GM12891 (cell line): ENCODE measurements at regions not wholly inside any gene's neighbourhood (a gene's known extent, or its start where the extent isn't known, plus 50 kb on each side); places are given as distances from the start of the nearest gene placed in this dataset.

Experiments used
- DNase-seq: peaks from one replicate; pipeline ENCODE4 v3.0.0; 2011; ENCODE audit warnings: low spot score; ENCODE audit not compliant: insufficient read length
- FAIRE-seq: peaks from 2 replicates; lab custom pipeline; 2011; peaks lifted over from hg19 to GRCh38; lab: Jason Lieb, UNC
- PAX5 ChIP-seq: IDR thresholded peaks from 2 replicates; pipeline ENCODE4 v1.6.1; 2011; ENCODE audit warnings: low read length, moderate library complexity, mild to moderate bottlenecking; ENCODE audit not compliant: insufficient read depth, severe bottlenecking
- POLR2A ChIP-seq: IDR thresholded peaks from 2 replicates; pipeline ENCODE4 v1.6.1; 2011; ENCODE audit warnings: low read depth, low read length, control low read depth
- POLR2AphosphoS5 ChIP-seq: IDR thresholded peaks from 2 replicates; pipeline ENCODE4 v1.6.1; 2011; ENCODE audit warnings: low read depth, low read length, control low read depth
- POU2F2 ChIP-seq: IDR thresholded peaks from 2 replicates; pipeline ENCODE4 v1.6.1; 2011; ENCODE audit warnings: low read depth, mild to moderate bottlenecking, control low read depth, low read length, moderate library complexity
- SPI1 ChIP-seq: IDR thresholded peaks from 2 replicates; pipeline ENCODE4 v1.6.1; 2011; ENCODE audit warnings: low read depth, low read length, control low read depth
- TAF1 ChIP-seq: IDR thresholded peaks from 2 replicates; pipeline ENCODE4 v1.6.1; 2011; ENCODE audit warnings: low read depth, low read length, control low read depth

GRCh38 chr9:110056062-110056461 lies 151.9 kb downstream of the C9orf152 start:
- FAIRE-seq (peak; percentile 26), DNase-seq (no peak)
- TF ChIP-seq SPI1 (no peak), PAX5 (no peak), POLR2AphosphoS5 (no peak), TAF1 (no peak), POLR2A (no peak)

GRCh38 chr9:110058304-110058953 lies 149.5 kb downstream of the C9orf152 start:
- DNase-seq (no peak), FAIRE-seq (peak; percentile 89)
- no peak for TF ChIP-seq PAX5
- no peak for TF ChIP-seq POLR2AphosphoS5
- TF ChIP-seq TAF1: no peak
- no peak for TF ChIP-seq SPI1
- no peak for TF ChIP-seq POLR2A
- no peak for TF ChIP-seq POU2F2

DNA sequence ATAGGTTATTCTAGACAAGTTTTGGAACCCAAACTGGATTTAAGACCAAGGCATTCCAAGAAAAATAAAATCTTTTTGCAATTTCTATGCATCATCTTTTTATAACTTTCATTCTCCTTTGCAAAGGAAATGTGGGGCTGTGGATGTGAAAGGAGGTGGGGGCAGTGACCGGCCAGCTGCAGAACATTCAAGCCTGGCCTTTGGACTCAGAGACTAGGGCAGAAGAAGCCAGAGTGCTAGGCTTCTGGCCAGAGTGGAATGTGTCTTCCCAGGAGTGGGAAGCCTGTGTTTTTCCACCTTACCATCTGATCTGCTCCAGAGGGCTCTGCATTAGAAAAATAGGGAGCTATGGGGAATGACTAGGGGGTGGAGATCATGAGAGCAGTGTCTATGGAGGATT lies 148.5 kb downstream of the C9orf152 start:
- FAIRE-seq: no peak
- TF ChIP-seq POU2F2: no peak
- TF ChIP-seq POLR2AphosphoS5: no peak
- no peak for TF ChIP-seq SPI1
- TF ChIP-seq POLR2A: no peak
- no peak for TF ChIP-seq PAX5
- TF ChIP-seq TAF1: no peak
- DNase-seq: no peak

DNA sequence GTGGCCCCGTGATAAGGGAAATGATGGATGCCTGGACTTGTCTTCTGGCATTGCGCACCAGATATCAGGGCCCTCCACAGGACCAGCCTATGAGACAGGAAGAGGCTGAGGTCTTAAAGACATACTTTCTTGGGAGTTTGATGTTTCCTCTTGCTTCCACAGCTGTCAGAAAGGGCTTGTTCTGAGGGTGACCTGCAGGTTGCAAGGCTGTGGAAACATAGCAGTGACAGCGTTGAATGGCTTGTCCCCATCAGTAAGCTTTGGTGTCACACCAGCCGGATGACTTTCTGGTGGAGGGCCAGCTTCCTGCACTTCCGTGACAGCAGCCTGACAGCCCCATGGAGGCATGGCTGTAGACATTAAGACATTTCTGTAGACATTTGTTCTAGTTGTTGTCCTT lies 143.2 kb downstream of the C9orf152 start:
- FAIRE-seq: peak; percentile 5
- DNase-seq: no peak
- TF ChIP-seq PAX5 (no peak), TAF1 (no peak), POU2F2 (no peak), POLR2A (no peak), POLR2AphosphoS5 (no peak), SPI1 (no peak)

GRCh38 chr9:110065532-110065931 lies 142.4 kb downstream of the C9orf152 start:
- TF ChIP-seq SPI1 (peak; percentile 29), POLR2AphosphoS5 (no peak)
- DNase-seq (no peak), FAIRE-seq (no peak)

DNA sequence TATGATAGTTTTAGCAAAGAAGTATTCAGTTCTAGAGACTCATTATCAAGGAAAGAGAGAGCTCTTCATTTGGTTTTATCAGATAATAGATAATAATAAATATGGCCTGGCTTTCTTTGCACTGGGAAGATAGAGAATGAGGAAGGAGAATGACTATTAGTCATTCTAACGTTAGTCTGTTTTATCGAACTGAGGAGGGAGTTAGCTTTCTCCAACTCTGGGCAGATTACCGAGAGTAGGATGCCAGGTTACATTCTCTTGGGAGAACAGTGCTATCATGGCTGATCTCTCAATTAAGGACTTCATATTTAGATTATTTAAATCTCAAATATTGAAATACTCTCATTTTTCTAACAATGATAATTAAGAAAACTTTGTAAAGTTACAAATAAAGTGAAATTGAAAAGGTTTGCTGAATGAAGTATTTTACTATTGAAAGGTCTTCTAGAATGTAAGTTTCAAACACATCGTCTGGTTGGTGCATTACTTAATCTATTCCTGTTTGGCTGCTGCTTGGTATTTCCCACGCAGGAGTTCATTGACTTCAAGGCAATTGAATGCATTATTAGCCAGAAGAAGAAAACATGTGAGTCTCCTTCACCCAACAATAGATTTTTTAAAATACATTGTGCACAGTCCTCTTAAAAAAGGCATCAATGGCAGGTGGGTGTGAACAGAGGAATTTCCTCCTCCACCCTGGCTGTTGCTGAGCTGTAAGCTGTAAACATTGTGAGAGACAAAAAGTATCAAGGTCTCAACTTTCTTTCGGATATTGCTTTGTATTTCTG lies 140.8 kb downstream of the C9orf152 start:
- no peak for FAIRE-seq
- TF ChIP-seq POLR2A: no peak
- no peak for TF ChIP-seq POLR2AphosphoS5
- TF ChIP-seq PAX5: no peak
- TF ChIP-seq SPI1: no peak
- no peak for TF ChIP-seq POU2F2
- TF ChIP-seq TAF1: no peak
- DNase-seq: no peak

DNA sequence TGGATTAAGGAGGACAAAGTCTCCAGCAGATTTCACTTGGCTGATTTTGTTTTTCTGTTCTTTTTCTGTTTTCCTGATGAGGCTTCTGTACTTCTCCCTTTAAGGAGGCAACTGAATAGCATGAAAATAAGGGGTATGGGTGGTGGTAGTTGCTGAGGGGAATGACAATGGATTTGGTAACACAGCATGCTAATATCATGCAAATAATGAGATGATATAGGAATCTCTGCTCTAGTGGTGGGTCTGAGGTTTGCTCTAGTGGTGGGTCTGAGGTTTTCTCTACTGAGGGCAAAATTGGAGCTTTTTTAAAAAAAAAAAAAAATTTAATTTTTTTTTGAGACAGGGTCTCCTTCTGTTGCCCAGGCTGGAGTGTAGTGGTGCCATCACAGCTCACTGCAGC lies 139.7 kb downstream of the C9orf152 start:
- TF ChIP-seq POU2F2 (no peak), PAX5 (no peak), TAF1 (no peak), POLR2A (no peak), POLR2AphosphoS5 (no peak), SPI1 (no peak)
- FAIRE-seq: no peak

GRCh38 chr9:110069326-110070248 lies 138.4 kb downstream of the C9orf152 start:
- DNase-seq (no peak), FAIRE-seq (no peak)
- TF ChIP-seq POLR2A: no peak
- TF ChIP-seq POLR2AphosphoS5: no peak
- no peak for TF ChIP-seq POU2F2
- no peak for TF ChIP-seq PAX5
- TF ChIP-seq SPI1: no peak
- TF ChIP-seq TAF1: no peak

More for the DNA sequence above, 139.7 kb downstream of the C9orf152 start:
- no peak for DNase-seq
